HG02973 (cell line): ENCODE measurements at regions not wholly inside any gene's neighbourhood (a gene's known extent, or its start where the extent isn't known, plus 50 kb on each side); places are given as distances from the start of the nearest gene placed in this dataset.

Experiments
- ATAC-seq: cut with Tn5 transposase; IDR thresholded peaks from one replicate; pipeline ENCODE4 v1.9.1; 2021; ENCODE audit warnings: moderate library complexity; ENCODE audit not compliant: unreplicated experiment

DNA sequence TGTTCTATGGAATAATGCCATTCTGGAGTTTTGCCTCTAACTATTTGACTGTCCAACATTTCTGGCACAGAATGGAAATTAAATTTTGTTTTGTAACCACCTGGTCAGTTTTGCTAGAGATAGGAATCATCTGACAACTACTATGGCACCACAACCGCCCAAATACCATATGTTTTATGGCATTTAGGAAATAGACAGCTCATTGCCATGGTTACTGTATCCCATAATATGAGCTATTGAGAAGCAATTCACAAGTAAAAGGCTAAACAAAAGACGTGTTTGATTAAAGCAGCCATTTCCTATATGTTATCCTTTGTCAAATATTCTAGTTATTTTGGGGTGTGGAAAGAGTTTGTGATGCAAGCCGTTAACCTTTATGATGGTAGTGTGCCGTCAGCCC lies 1105.3 kb upstream of the LCORL start:
- no peak for ATAC-seq

DNA sequence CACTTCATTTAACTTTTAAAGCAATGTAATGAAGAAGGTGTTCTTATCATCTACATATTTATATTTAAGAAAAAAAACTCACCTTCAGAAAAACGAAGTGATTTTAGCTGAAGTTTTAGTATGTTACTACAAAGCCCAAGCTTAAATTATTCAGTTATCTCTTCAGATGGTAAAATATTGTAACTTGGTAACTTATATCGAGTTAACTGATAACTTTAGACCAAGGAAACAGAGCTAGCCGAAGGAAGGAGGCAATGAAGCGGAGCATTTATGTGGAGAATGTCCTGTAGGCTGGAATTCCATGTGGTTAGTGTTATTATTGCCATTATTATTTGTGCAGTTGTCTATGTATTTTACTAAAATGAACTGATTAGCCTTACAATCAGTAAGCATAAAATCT lies 1102.1 kb upstream of the LCORL start:
- ATAC-seq: no peak

DNA sequence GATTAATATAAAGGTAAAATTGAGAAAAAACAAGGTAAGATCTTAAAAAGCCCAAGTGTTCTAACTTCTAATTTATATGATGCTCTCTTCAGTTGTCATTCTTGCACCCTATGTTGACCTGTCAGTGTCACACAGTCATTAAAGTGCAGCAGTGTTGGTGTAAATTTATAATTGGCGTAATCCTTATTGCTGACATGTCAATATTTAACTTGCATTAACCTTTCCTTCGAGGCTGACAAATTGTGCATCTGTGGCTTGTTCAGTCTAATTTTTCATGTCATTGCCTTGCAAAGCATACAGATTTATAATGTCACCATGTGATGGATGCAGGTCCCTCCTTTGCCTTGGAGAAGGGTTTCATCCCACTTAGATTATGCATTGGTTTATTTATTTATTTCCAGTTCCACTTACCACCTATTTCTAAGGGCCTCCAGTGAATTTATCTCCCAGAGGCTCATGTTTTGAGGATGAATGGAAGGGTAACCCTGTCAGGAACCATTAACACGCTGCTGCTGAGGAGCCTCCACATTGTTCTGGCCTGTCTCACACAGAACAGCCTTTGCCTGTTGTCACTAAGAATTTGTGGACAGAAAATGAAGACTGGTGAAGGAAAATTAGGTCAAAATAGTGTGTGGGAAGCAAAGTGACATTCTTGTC lies 1098.5 kb upstream of the LCORL start:
- ATAC-seq: no peak

- ATAC-seq: no peak
These were observed 1095.5 kb upstream of the LCORL start for GRCh38 chr4:19117022-19117421.

GRCh38 chr4:19104176-19104575 lies 1082.6 kb upstream of the LCORL start:
- ATAC-seq: no peak

DNA sequence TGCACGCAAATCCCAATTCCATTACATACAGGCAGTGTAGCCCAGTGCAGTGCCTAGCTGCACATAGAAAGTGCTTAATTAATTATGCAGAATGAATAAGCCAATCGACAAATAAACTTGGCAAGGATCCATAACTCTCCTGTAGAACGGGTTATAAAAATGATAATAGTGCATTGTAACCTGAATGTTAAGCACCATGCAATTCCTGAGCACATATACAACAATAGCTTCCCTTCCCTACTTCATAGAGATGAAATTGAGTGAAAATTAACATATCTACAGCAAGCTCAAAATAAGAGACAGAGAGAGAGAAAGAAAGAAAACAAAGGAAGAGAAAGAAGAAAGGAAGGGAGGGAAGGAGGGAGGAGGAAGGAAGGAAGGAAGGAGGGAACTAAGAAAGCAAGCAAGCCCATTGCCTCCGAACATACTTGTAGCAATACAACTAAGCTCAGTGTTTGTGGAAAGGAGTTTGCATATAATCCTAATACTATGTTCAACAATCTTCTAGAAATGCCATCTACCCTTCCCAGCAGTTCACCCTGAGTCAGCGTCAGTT lies 1074.0 kb upstream of the LCORL start:
- ATAC-seq: no peak

DNA sequence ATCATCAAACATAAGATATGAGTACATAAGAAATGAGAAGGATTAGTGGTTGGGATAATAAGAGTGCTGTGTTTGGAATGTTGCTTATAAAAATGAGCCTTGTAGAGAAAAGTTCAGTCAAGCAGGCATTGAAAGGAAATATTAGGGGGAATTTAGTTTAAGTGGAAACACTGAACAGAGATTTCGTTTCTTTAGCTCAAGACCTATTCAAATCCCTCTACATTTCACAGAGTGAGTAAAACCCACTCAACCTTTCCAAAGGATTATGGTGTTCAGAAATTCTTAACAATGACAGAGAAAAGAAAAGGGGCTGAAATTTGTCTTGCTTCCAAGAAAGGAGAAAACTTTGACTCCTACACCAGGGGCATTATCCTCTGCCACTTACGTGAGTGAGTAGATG lies 1072.4 kb upstream of the LCORL start:
- ATAC-seq: no peak

GRCh38 chr4:19092797-19093196 lies 1071.2 kb upstream of the LCORL start:
- ATAC-seq: no peak

- ATAC-seq: no peak
These were observed 1052.5 kb upstream of the LCORL start for GRCh38 chr4:19074036-19074435.

DNA sequence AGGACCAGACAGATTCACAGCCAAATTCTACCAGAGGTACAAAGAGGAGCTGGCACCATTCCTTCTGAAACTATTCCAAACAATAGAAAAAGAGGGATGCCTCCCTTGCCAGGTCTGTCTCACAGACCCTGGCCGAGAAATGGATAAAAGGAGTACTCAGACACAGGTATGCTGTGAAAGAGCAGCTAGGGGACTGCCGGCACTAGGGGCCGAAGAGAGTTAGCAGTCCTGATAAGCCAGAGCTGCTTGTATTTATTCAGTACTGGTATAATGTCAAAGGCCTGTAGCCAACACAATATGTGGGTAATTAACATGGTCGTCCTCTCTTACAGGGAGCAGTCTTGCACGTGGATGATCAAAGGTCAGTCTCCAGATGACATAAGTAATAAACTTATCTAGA lies 1042.1 kb upstream of the LCORL start:
- ATAC-seq: no peak

DNA sequence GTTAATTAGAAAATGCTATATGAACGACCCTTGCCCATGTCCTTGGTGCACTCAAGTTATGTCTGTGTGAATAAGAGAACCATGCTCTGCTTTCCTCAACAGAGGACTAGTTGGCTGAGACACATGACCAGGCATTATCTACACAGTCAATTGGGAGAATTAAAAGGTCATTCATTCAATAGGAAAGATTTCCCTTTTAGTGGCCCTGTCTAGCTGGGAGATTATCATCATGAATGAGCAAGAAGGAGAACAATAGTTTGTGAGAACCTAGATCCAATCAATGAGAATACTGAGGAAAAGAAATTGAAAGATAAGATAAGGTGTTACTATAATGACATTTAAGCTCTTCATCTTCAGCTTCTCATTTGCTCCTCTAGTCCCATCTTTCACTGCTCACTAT lies 1033.4 kb upstream of the LCORL start:
- no peak for ATAC-seq

DNA sequence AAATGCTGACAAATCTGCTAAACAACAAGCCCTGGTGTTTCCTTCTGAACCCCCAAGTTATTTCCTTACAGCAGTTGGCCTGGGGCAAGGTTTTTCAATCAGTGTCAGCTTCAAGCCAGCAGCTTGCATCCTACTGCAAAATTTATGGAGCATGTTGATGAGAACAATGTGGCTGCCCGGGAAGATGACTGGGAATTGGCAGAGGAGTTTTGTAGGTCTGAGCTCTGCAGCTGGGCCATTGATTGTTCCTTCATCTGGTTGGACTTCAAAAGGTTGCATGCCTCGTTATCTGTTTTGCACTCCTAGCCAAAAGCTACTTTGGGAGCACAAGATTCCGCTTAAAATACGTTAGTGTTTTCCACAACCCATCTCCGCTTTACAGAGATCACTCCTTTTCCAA lies 1030.3 kb upstream of the LCORL start:
- no peak for ATAC-seq

DNA sequence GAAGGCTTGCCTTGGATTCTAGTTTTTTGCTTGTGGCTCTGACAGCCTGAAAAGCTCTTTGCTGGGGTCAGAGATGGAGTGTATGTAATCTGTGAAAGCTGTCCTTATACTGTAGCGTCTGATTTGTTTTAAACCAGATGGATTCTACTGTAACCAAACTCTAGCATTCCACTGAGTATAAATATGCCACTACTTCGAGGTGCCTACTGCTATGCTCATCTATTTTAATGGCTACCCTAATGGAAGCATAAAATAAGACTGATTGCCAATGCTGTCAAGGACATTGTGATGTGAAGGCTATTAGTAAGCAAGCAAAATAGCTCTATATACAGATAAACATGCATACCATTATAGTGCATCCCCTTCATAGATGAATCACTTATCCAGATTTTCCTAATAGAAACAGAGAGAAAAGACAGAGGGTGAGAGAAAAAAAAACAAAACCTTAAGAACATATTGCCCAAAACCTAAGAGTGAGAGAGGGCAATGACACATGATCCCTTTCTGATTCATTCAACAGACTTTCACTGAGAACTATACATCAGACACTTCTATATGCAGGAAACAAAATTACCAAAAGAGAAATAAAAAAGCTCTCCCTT lies 1025.8 kb upstream of the LCORL start:
- ATAC-seq: no peak

GRCh38 chr4:19039816-19040215 lies 1018.3 kb upstream of the LCORL start:
- ATAC-seq: no peak

DNA sequence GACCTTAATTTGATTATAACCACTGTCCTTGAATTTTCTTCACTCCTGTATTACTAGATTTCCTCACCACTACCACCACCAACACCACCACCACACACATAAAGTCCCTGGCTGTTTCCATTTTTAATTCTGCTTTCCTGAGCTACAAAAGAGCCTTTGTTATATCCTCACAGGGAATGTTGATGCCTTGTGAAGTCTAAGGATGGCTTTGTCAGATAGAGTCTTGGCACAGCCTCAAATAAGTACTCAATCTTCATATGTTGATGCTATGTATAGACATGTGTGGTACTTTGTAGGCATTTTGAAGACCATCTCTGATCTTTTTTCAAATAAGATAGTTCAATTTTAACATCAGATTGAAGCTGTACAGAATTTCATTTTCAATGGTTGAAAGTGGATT lies 1016.7 kb upstream of the LCORL start:
- no peak for ATAC-seq

- ATAC-seq: no peak
These were observed 1012.5 kb upstream of the LCORL start for GRCh38 chr4:19033816-19034733.

DNA sequence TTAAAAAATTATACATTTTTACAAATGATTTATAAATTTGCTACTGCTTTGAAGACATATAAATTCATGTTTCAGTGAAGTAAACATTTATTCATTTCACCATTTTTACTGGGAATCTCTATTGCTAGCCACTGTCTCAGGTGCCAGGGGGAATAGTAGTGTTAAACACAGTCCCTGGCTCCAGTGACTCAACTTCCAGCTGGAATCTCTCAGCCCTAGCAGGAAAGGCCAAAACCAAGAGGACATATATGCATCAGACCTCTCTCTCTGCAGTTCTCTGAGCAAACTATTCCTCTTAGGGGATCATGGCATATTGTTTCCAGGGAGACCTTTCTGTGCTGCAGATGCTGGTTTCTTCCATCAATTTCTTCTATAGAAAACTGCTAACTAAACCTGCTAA lies 1009.0 kb upstream of the LCORL start:
- ATAC-seq: no peak

DNA sequence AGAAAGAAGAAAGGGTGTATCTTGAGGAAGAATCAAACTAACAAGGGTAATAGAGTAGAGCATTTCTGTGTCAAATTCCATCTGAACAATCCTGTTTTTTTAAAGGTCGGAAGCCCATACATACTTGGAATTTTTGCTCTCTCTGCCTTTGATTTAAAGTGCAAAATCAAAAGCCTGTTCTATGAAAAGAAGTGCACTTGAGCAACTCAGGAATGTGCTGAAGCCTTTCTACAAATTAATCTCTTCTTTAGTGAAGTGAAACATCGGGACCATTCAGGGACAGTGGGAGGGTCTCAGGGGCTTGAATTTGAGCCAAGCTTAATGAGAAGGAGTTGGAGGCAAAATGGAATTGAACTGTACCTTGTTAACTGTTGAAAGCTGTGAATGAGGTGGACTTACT lies 1008.5 kb upstream of the LCORL start:
- ATAC-seq: no peak

GRCh38 chr4:19026281-19026680 lies 1004.7 kb upstream of the LCORL start:
- no peak for ATAC-seq

- ATAC-seq: no peak
These were observed 1003.5 kb upstream of the LCORL start for GRCh38 chr4:19025031-19025430.

GRCh38 chr4:19024047-19024446 lies 1002.5 kb upstream of the LCORL start:
- no peak for ATAC-seq

- no peak for ATAC-seq
These were observed 1000.1 kb upstream of the LCORL start for GRCh38 chr4:19021617-19022016.
